Neuron (in vitro differentiated cells): ENCODE measurements at regions not wholly inside any gene's neighbourhood (a gene's known extent, or its start where the extent isn't known, plus 50 kb on each side); places are given as distances from the start of the nearest gene placed in this dataset.
A peak's percentile ranks its signal among the peaks of the same experiment; 100 is the strongest.

Source experiments
- H2AFZ ChIP-seq: one replicate; pipeline ENCODE4 v1.6.1; 2013; ENCODE audit warnings: low read depth, mild to moderate bottlenecking, inconsistent platforms, low read length, moderate library complexity
- H3K27me3 ChIP-seq: one replicate; pipeline ENCODE4 v1.6.1; 2013; ENCODE audit warnings: low read length; ENCODE audit not compliant: insufficient read depth
- H3K36me3 ChIP-seq: one replicate; pipeline ENCODE4 v1.6.1; 2013; ENCODE audit warnings: low read length; ENCODE audit not compliant: insufficient read depth
- H3K4me1 ChIP-seq: one replicate; pipeline ENCODE4 v1.6.1; 2013; ENCODE audit warnings: low read length; ENCODE audit not compliant: insufficient read depth
- H3K4me3 ChIP-seq: 2 replicates; pipeline ENCODE4 v1.5.1; 2013; ENCODE audit warnings: mild to moderate bottlenecking, low read length, moderate library complexity
- H3K9me3 ChIP-seq: one replicate; pipeline ENCODE4 v1.6.1; 2013; ENCODE audit warnings: low read length

DNA sequence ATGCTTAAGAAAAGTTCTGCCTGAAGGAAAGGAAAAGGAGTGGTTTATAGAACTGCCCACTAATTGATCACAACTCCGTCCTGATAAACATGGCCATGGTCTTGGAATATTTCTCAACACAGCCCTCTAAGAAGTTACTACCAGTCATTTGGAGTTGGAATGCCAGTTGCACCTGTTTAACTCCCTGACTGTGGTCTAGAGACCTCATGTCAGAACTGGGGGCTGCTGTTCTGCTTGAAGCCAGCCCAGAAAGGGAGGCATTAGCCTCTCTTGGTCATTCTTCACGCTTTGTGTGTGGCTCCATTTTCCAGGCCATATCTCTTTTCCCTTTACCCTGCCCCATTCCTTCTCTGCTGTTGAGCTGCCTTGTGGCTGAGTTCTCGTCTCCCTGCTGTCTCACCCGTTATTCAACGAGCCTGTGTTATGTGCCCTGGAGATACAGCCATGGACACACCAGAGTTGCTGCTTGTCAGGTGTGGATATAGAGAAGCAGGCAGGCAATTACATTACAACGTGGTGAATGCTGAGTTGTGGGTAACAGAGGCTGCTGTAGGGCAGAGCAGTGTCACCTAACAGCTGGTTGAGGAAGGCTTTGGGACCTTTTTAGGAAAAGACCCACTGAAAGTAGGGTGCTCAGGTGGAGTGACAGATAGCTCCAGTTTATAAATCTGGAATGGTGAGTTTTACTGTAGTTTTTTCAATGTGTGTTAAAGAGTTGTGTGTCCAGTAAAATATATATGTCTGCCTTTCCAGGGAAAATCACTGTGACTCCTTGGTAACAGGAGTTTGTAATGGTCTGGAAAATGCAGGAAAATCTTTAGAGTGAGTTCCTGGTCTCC is 137.0 kb upstream of the IPO9 start:
- H3K4me1 ChIP-seq = peaks cover 46% of the 10 kb centered on the region
- no peaks in the 10 kb centered on the region for H3K36me3 ChIP-seq
- no peaks in the 10 kb centered on the region for H3K27me3 ChIP-seq
- no peak overlapping the region for H2AFZ ChIP-seq
- H3K9me3 ChIP-seq = no peaks in the 10 kb centered on the region
- H3K4me3 ChIP-seq = no peak overlapping the region

DNA sequence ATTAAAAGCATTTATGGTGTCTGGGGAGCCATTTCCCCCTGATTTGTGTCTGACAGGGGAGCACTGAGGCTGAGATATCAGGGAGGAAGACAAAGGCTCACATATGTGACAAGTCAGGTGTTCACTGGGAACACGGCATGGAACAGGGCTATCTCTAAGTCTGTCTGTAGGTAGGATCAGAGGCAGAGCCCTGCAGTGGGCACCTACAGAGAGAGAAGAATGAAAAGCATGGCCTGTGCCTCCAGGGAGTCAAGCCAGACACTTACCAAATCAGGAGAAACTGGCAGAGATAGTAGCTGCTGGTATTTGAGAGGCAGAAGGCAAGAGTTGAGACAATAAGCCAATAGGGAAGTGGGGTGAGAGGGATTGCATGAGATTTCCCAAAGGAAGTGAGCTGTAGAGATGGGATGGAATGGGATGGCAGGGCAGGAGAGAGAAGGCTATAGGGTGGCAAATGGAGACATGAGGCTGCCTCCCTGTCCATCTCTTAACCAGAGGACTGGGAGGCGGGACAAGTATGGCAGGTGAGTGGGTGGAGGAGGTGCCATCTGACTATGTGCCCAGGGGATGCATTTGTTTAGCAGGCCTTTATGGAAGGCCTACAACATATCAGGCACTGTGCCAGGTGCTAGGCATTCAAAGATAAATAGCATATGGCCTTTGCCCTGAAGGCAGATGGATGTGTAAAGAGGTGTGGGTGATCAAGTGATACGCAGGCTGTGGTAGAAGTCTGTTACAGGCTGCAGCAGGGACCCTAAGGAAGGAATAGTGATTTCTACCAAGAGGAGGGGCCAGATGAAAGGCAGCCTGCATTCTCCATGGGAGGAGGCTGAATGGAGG is 136.2 kb upstream of the IPO9 start:
- no peak overlapping the region for H2AFZ ChIP-seq
- no peaks in the 10 kb centered on the region for H3K27me3 ChIP-seq
- H3K36me3 ChIP-seq = no peaks in the 10 kb centered on the region
- no peak overlapping the region for H3K4me3 ChIP-seq
- H3K9me3 ChIP-seq = no peaks in the 10 kb centered on the region
- H3K4me1 ChIP-seq = peaks cover 46% of the 10 kb centered on the region

DNA sequence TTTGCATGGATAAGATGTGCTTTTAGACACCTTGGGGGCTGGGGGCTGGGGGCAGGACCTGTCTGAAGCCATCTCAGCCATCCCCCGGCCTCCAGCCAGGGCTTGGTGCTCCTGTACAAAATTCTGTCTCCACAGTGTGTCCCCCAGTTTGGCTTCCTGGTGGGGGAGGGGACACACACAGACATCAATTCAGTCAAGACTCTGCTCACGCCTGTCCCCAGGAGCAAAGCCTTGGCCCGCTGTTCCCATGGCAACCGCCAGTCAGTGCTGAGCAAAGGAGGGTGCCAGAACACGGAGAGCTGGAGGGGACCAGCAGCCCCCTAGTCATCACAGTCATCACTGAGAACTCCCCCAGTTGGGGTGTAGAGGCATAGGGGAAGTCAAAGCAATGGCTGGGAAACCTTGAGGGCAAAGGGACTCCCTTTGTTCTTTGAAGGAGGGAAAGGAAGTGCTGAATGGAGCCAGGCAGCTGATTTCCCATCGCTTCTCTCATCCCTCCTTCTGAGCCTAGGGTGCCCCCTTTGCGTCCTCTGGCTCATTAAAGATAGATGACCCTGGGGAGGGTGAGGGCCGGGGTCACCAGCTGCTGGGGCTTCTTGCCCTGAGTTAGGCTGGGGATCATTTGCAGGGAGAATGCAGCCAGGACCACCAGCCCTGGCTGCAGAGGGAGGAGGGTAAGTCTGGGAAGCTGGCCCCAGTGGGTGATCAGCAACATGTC is 134.9 kb upstream of the IPO9 start:
- H3K4me1 ChIP-seq = peaks cover 46% of the 10 kb centered on the region
- peak overlapping the region; percentile 0 for H3K4me3 ChIP-seq

DNA sequence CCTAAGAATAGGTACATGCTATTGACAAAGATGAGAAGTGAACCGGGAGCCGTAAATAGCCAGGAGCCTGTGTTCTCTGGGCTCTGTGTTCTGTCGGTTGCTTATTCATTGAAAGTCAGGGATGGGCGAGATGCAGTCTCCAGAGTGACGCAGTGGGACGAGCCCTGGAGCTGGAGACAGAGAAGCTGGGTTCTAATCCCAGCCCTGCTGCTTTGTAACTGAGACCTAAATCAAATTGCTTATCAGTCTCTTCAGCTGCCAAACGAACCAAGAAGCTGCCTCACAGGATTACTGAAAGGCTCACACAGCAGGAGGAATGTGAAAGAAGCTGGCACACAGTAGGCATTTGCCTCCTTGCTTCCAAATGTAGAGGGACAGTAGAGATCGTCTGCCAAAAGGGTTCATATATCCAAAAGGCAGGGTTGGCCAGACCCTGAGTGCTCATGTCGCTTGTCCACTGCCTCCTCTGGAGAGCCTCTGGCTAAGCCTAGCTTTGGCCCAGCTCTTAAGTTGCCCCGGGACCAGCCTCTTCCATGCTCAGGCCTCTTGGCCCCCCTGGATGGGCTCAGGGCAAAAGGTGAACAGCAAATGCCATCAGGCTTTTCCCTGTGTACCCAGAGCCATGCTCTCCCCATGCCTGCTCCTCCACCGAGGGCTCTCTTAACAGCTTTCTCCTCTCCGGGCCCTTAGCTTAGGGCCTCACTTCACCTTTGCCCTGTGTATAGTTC is 134.2 kb upstream of the IPO9 start:
- Histone ChIP-seq H3K27me3 (no peaks in the 10 kb centered on the region), H3K36me3 (no peaks in the 10 kb centered on the region), H3K4me1 (peaks cover 46% of the 10 kb centered on the region), H3K4me3 (no peak overlapping the region), H2AFZ (no peak overlapping the region), H3K9me3 (no peaks in the 10 kb centered on the region)

More for the DNA sequence above, 134.9 kb upstream of the IPO9 start:
- Histone ChIP-seq H3K9me3 (no peaks in the 10 kb centered on the region), H2AFZ (no peak overlapping the region), H3K27me3 (no peaks in the 10 kb centered on the region), H3K36me3 (no peaks in the 10 kb centered on the region)

DNA sequence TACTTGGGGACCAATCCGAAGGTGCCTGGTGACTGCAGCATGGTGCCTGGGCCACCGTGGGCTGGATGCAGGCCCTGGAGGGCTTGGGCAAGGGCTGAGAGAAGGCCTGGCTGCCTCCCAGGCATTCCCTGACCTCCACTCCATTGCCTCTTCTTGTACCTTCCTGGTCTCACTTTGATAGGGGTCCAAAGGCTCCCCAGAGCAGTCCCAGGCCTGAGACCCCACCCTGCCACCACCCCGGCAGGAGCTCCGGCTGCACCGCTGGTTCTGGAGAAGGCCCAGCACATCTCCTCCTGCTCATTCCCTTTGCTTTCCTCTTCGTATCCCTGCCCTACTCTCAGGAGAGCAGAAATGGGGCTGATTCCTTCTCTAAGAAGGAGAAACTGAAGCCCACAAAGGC is 133.3 kb upstream of the IPO9 start:
- Histone ChIP-seq H3K36me3 (no peaks in the 10 kb centered on the region), H3K27me3 (no peaks in the 10 kb centered on the region), H3K9me3 (no peaks in the 10 kb centered on the region), H3K4me3 (no peak overlapping the region), H3K4me1 (peaks cover 46% of the 10 kb centered on the region), H2AFZ (no peak overlapping the region)

DNA sequence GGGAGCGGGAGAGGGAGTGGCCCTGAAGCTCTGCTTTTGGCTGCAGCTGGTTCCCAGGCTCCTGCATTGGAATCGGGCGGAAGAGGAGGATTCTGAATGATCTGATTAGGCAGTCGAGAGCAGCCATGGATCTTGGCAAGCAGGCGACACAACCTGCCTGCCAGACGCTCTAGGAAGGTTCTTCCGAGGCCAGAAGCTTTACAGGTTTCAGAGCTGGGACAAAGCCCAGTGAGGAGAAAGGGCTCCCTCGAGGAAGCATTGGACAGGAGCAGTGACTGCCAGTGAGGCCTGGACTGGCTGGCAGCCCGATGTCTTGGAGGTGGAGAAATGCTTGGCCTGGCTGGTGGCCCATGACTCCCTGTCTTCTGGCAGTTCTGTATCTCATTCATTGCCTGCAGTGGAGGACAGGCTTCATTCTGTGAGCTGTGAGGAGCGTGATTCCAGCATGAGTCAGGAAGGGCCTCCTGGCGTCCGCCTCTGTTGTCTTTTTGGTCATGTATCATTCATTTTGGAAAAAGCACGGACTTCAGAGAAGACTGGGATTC is 132.7 kb upstream of the IPO9 start:
- Histone ChIP-seq H3K27me3 (no peaks in the 10 kb centered on the region), H3K9me3 (no peaks in the 10 kb centered on the region), H3K4me3 (no peak overlapping the region), H2AFZ (no peak overlapping the region), H3K36me3 (no peaks in the 10 kb centered on the region), H3K4me1 (peaks cover 46% of the 10 kb centered on the region)

DNA sequence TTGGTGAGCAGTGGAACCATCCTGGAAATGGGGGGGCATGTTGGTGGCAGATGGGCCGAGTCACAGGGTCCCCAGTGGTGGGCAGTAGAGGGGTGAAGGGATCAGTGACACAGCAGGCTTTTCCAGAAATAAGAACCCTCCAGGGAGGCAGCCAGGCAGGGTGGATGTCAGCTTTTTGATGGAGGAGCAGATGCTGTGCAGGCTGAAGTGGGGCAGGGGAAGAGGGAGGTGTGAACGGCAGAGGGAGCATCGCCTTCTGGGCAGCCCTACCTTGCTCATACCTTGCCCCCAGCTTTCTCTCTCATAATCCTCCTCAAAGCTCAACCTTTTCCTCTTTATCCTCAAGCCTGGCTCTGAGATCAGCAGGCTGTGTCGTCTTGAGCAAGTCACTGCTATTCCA is 131.8 kb upstream of the IPO9 start:
- Histone ChIP-seq H3K9me3 (peaks cover 4% of the 10 kb centered on the region), H3K36me3 (no peaks in the 10 kb centered on the region), H3K4me1 (peaks cover 43% of the 10 kb centered on the region), H3K27me3 (no peaks in the 10 kb centered on the region), H3K4me3 (no peak overlapping the region), H2AFZ (no peak overlapping the region)

DNA sequence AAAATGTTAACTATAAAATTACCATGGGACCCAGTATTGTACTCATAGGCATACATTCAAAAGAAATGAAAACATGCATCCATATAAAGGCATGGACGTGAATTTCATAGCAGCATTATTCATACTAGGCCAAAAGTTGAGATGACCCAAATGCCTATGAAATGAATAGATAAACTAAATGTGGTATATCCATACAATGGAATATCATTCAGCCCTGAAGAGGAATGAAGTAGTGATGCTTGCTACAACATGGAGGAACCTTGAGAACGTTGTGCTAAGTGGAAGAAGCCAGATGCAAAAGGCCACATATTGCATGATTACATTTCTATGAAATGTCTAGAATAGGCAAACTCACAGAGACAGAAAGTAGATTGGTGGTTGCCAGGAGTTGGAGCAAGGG is 127.1 kb upstream of the IPO9 start:
- no peak overlapping the region for H3K4me3 ChIP-seq
- no peaks in the 10 kb centered on the region for H3K36me3 ChIP-seq
- H3K4me1 ChIP-seq = peaks cover 19% of the 10 kb centered on the region
- no peak overlapping the region for H2AFZ ChIP-seq
- no peaks in the 10 kb centered on the region for H3K27me3 ChIP-seq
- H3K9me3 ChIP-seq = peaks cover 4% of the 10 kb centered on the region

DNA sequence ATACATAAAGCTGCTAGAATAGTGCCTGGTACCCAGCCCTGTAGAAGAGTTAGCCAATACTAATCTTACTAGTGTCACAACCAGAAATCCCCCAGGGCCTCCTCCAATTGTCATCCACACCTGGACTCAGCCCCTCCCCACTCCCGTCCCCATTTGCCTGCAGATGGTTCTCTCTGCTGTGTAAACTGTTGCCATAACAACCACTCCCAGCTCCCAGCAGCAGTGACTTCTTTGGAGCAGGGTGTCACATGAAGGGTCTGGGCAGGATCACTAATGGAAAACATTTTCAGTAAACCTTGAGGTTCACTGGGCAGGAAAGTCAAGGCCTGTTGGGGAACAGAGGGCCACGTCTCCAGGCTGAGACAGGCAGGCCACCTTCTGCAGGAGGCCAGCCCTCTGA is 126.0 kb upstream of the IPO9 start:
- Histone ChIP-seq H3K36me3 (no peaks in the 10 kb centered on the region), H3K27me3 (no peaks in the 10 kb centered on the region), H3K4me1 (peaks cover 22% of the 10 kb centered on the region), H3K9me3 (peaks cover 4% of the 10 kb centered on the region), H2AFZ (no peak overlapping the region), H3K4me3 (no peak overlapping the region)

DNA sequence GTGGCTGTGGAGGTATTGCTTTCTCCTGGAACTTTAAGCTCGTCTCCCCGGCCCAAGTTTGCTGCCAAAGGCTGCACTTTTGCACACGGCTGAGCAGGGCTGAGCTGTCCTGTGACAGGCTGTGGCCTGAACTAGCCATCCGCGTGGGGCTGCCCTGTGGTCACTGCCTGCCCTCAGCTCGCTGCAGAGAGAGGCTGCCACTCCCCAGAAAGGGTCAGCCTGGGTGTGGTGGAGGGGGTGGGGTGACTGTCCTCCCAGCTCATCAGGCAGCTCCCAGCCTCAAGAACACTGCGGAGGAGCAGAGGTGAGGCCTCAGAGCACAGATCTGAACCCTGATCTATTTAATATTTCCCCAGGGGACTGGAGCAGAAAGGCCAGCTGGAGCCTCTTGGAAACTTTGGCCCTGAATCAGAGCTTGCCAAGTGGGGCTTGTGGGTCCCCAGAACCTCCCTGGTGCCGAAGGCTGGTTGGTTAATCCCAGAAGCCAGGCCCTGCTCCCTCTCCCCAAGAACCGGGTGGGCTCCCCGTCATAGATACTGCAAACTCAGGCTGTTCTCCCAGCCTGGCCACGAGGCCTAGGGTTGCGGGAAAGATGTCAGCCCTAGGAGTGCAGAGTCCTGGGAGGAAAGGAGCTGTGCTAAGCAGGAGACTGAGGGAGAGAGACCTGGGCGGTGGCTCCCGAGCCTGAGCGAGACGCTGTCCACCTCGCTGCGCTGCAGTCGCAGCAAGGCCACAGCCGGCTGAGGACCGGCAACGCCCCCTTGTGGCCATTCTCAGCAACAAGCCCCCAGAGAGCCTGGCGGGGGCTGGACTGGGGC is 125.1 kb upstream of the IPO9 start:
- no peaks in the 10 kb centered on the region for H3K36me3 ChIP-seq
- no peak overlapping the region for H2AFZ ChIP-seq
- H3K4me1 ChIP-seq = peaks cover 25% of the 10 kb centered on the region
- H3K27me3 ChIP-seq = no peaks in the 10 kb centered on the region
- no peak overlapping the region for H3K4me3 ChIP-seq
- H3K9me3 ChIP-seq = peaks cover 4% of the 10 kb centered on the region

DNA sequence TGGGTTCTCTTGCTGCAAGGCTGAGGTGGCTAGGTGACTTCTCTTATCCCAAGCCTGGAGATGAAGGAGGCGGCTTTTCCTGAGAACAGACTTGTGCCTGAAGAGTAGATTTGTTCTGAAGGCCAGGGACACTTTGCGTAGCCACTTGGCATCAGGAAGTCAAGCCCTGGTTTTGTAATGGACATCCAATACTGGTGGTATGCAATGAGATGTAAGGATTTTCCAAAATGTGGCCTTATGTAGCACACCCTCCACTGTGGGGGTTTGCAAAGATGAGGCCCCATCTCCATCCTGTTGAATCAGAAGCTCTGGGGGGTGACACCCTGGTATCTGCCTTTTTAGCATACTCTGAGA is 124.5 kb upstream of the IPO9 start:
- Histone ChIP-seq H3K4me3 (no peak overlapping the region), H3K9me3 (peaks cover 4% of the 10 kb centered on the region), H2AFZ (no peak overlapping the region), H3K4me1 (peaks cover 25% of the 10 kb centered on the region), H3K36me3 (no peaks in the 10 kb centered on the region), H3K27me3 (no peaks in the 10 kb centered on the region)

DNA sequence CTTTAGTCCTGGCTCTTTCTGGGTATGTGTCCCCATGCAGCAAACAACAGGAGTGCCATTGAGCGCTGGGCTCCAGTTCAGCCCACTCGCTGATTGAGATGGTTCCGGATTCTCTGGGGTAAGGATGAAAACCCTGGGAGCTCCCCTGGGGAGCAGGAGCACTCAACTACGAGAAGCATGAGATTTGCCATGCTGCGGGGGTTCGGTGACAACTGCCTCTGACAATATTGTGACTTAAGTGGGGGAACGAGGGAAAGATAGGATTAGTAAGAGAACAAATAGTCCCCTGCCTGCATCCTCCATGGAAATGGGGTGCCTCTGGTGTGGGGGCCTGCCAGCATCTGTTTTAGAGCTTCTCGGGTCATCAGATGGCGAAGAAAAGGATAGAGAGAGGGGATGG is 123.6 kb upstream of the IPO9 start:
- Histone ChIP-seq H3K4me1 (peaks cover 25% of the 10 kb centered on the region), H3K27me3 (no peaks in the 10 kb centered on the region)

More for the DNA sequence above, 123.6 kb upstream of the IPO9 start:
- no peak overlapping the region for H2AFZ ChIP-seq
- H3K9me3 ChIP-seq = peaks cover 4% of the 10 kb centered on the region
- no peak overlapping the region for H3K4me3 ChIP-seq
- no peaks in the 10 kb centered on the region for H3K36me3 ChIP-seq
